NCI-H774 (cell line): ENCODE measurements at regions not wholly inside any gene's neighbourhood (a gene's known extent, or its start where the extent isn't known, plus 50 kb on each side); places are given as distances from the start of the nearest gene placed in this dataset.
"Not testable (repeated sequence)": the region's sequence is repeated elsewhere in the genome, so short reads cannot be mapped to it uniquely, and the experiment has no call there.

Experiments
- DNase-seq: peaks from one replicate; lab custom pipeline; 2025; lab: John Stamatoyannopoulos, UW

GRCh38 chr13:33340631-33341030 is 55.1 kb upstream of the STARD13 start:
- DNase-seq: no peak

GRCh38 chr13:33341861-33342452 is 56.4 kb upstream of the STARD13 start:
- DNase-seq: no peak

GRCh38 chr13:33345842-33346241 is 60.3 kb upstream of the STARD13 start:
- DNase-seq: no peak

GRCh38 chr13:33347861-33348260 is 62.3 kb upstream of the STARD13 start:
- no peak for DNase-seq

GRCh38 chr13:33348366-33348765 is 62.8 kb upstream of the STARD13 start:
- no peak for DNase-seq

GRCh38 chr13:33349288-33349985 is 63.9 kb upstream of the STARD13 start:
- no peak for DNase-seq

- DNase-seq: no peak
Measured at GRCh38 chr13:33349986-33350826, 64.7 kb upstream of the STARD13 start.

- no peak for DNase-seq
Measured at GRCh38 chr13:33351319-33351718, 65.8 kb upstream of the STARD13 start.

- DNase-seq: no peak
Measured at GRCh38 chr13:33352041-33352440, 66.5 kb upstream of the STARD13 start.

GRCh38 chr13:33352526-33352925 is 67.0 kb upstream of the STARD13 start:
- no peak for DNase-seq

- DNase-seq: no peak
Measured at GRCh38 chr13:33353210-33353609, 67.7 kb upstream of the STARD13 start.

- no peak for DNase-seq
Measured at GRCh38 chr13:33353646-33354045, 68.1 kb upstream of the STARD13 start.

GRCh38 chr13:33355201-33355895 is 69.8 kb upstream of the STARD13 start:
- no peak for DNase-seq

- DNase-seq: not testable (repeated sequence)
Measured at GRCh38 chr13:33358076-33358475, 72.5 kb upstream of the STARD13 start.

- DNase-seq: no peak
Measured at GRCh38 chr13:33362986-33363727, 77.6 kb upstream of the STARD13 start.

- DNase-seq: no peak
Measured at GRCh38 chr13:33364192-33364591, 78.6 kb upstream of the STARD13 start.

GRCh38 chr13:33366469-33367062 is 81.0 kb upstream of the STARD13 start:
- DNase-seq: no peak

GRCh38 chr13:33367171-33367895 is 81.8 kb upstream of the STARD13 start:
- no peak for DNase-seq

- DNase-seq: no peak
Measured at GRCh38 chr13:33367926-33368325, 82.4 kb upstream of the STARD13 start.

GRCh38 chr13:33369073-33369472 is 83.5 kb upstream of the STARD13 start:
- no peak for DNase-seq
